Panc1 (cell line): ENCODE measurements at regions not wholly inside any gene's neighbourhood (a gene's known extent, or its start where the extent isn't known, plus 50 kb on each side); places are given as distances from the start of the nearest gene placed in this dataset.

ENCODE experiments used
- ATAC-seq: fragments of 200-7000 bp; cut with Tn5 transposase; 2 replicates; pipeline ENCODE4 v1.9.1; 2020; ENCODE audit warnings: mild to moderate bottlenecking, moderate library complexity
- BruUV-seq: library from RNA; stranded (reverse); fragments of 400-500 nt; replicated peaks from 2 replicates; lab custom pipeline; 2021; lab: Mats Ljungman, UMichigan
- CTCF ChIA-PET: fragments of 300-600 bp; sonication (Branson Sonifier 250); formaldehyde crosslinking; loops from one replicate; lab custom pipeline; 2022; ENCODE audit warnings: antibody characterized with exemption; lab: Charles Lee
- POLR2A ChIA-PET: fragments of 300-600 bp; sonication (Branson Sonifier 250); formaldehyde crosslinking; loops from one replicate; lab custom pipeline; 2022; ENCODE audit warnings: antibody characterized with exemption; lab: Charles Lee
- DNase-seq: peaks from one replicate; pipeline ENCODE4 v3.0.0-alpha.2; 2010; ENCODE audit warnings: low read depth, low spot score
- H3K27ac ChIP-seq: 2 replicates; pipeline ENCODE4 v1.5.1; 2011; ENCODE audit warnings: mild to moderate bottlenecking, low read length, inconsistent platforms
- H3K27me3 ChIP-seq: fragments of 200-500 bp; sonication (Bioruptor generic); 2 replicates; pipeline ENCODE4 v1.6.0; 2014; ENCODE audit warnings: low read length, inconsistent platforms; ENCODE audit not compliant: control insufficient read depth, insufficient read depth
- H3K36me3 ChIP-seq: fragments of 200-500 bp; sonication (Bioruptor generic); 2 replicates; pipeline ENCODE4 v1.5.1; 2014; ENCODE audit warnings: inconsistent platforms, mild to moderate bottlenecking, low read length, moderate library complexity; ENCODE audit not compliant: control insufficient read depth, insufficient read depth
- H3K4me1 ChIP-seq: 2 replicates; pipeline ENCODE4 v1.5.1; 2011; ENCODE audit warnings: inconsistent platforms, mild to moderate bottlenecking, low read length, moderate library complexity; ENCODE audit not compliant: control insufficient read depth, insufficient read depth
- H3K4me3 ChIP-seq, 2 experiments: 2 replicates each; pipeline ENCODE4 v1.5.1; 2011 to 2012; ENCODE audit warnings: low read depth in 2 of 2, low read length in 2 of 2, mild to moderate bottlenecking in 2 of 2, inconsistent platforms in 1 of 2, moderate library complexity in 1 of 2
- H3K9me3 ChIP-seq: fragments of 200-500 bp; sonication (Bioruptor generic); 2 replicates; pipeline ENCODE4 v1.5.1; 2014; ENCODE audit warnings: low read depth, mild to moderate bottlenecking, inconsistent platforms, low read length, moderate library complexity; ENCODE audit not compliant: control insufficient read depth, insufficient read depth
- CTCF ChIP-seq: fragments of 450-650 bp; IDR thresholded peaks from 2 replicates; pipeline ENCODE4 v1.5.1; 2017; ENCODE audit warnings: mild to moderate bottlenecking
- POLR2AphosphoS5 ChIP-seq: IDR thresholded peaks from 2 replicates; pipeline ENCODE4 v1.6.1; 2012; ENCODE audit warnings: mild to moderate bottlenecking, low read depth, low read length, moderate library complexity
- SIN3A ChIP-seq: IDR thresholded peaks from 2 replicates; pipeline ENCODE4 v1.6.1; 2012; ENCODE audit warnings: low read depth, mild to moderate bottlenecking, low read length, moderate library complexity, borderline replicate concordance; ENCODE audit not compliant: insufficient read depth
- TCF7L2 ChIP-seq: IDR thresholded peaks from 2 replicates; pipeline ENCODE4 v1.6.1; 2011; ENCODE audit warnings: mild to moderate bottlenecking, low read depth, low read length, inconsistent platforms
- in situ Hi-C: cut with HindIII; loops from 2 replicates; pipeline ENCODE4 v1.10.0; 2016; ENCODE audit warnings: low sequenced_read_pairs, low pct_unique_long_range_greater_than_20kb
- intact Hi-C: fragments of 100-400 bp; cut with micrococcal nuclease; formaldehyde crosslinking; loops from one replicate; pipeline ENCODE4 v1.10.0; 2022; ENCODE audit not compliant: unreplicated experiment
- TF ChIP-seq, protein P1 (sequence below), 2 experiments: IDR thresholded peaks; 2 replicates each; pipeline ENCODE4 v1.6.1; 2011 to 2012; ENCODE audit warnings: low read depth in 2 of 2, control low read depth in 1 of 2, low read length in 1 of 2, mild to moderate bottlenecking in 1 of 2, moderate library complexity in 1 of 2; ENCODE audit not compliant: insufficient read depth in 1 of 2

- in situ Hi-C loops: no loop called here
- ChIA-PET CTCF (no interaction called here), POLR2A (no interaction called here)
- H3K36me3 ChIP-seq: no peaks in the 10 kb centered on the region
- H3K27ac ChIP-seq: no peak overlapping the region
- DNase-seq: no peak
- intact Hi-C loops: no loop called here
- BruUV-seq: no TSS peak
- no peak for TF ChIP-seq CTCF
- TF ChIP-seq SIN3A: no peak
- TF ChIP-seq POLR2AphosphoS5: no peak
- TF ChIP-seq, protein P1, sequence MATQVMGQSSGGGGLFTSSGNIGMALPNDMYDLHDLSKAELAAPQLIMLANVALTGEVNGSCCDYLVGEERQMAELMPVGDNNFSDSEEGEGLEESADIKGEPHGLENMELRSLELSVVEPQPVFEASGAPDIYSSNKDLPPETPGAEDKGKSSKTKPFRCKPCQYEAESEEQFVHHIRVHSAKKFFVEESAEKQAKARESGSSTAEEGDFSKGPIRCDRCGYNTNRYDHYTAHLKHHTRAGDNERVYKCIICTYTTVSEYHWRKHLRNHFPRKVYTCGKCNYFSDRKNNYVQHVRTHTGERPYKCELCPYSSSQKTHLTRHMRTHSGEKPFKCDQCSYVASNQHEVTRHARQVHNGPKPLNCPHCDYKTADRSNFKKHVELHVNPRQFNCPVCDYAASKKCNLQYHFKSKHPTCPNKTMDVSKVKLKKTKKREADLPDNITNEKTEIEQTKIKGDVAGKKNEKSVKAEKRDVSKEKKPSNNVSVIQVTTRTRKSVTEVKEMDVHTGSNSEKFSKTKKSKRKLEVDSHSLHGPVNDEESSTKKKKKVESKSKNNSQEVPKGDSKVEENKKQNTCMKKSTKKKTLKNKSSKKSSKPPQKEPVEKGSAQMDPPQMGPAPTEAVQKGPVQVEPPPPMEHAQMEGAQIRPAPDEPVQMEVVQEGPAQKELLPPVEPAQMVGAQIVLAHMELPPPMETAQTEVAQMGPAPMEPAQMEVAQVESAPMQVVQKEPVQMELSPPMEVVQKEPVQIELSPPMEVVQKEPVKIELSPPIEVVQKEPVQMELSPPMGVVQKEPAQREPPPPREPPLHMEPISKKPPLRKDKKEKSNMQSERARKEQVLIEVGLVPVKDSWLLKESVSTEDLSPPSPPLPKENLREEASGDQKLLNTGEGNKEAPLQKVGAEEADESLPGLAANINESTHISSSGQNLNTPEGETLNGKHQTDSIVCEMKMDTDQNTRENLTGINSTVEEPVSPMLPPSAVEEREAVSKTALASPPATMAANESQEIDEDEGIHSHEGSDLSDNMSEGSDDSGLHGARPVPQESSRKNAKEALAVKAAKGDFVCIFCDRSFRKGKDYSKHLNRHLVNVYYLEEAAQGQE (IDR thresholded peaks at IDR 0.05; ENCODE audit: insufficient read depth in 1 of 2, low read depth in 2 of 2, low read length in 1 of 2): no peak
- TF ChIP-seq TCF7L2: no peak
- H3K27me3 ChIP-seq: no peaks in the 10 kb centered on the region
- no peaks in the 10 kb centered on the region for H3K9me3 ChIP-seq
- H3K4me3 ChIP-seq: no peak overlapping the region
- no peaks in the 10 kb centered on the region for H3K4me1 ChIP-seq
- no peak for ATAC-seq
Measured at GRCh38 chr14:54285030-54285429, 111.8 kb upstream of the CDKN3 start.

DNA sequence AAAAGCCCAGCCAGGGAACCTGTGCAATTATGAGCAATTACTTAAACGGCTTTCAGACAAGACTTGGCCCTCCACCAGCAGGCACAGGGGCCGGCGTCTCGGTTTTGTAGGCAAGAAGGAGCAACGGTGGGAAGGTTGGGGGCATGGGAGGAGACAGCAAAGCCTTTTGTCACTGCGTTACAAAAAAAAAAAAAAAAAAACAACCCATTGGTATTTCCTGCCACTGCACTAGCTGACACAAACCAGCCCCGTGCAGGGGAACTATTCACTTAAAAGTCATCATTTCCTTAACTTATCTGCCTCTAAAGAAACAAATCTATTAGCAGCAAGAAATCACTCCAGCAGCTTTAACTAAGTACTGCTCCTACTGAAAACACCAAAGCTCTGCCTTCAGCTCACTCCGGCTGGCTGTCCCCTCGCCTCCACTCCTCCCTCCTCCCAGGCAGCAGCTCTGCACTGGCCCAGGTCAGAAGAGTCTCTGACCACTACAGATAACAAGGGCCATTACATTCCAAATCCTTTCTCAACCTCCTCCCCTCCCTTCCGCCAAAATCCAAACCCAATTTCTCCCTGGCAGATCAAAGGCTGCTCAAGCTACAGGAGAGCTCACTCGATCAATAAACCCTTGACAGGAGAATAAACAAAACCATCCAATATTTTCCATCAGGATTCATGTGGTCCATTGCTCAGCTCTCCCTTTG lies 105.2 kb upstream of the CDKN3 start:
- no peak for DNase-seq
- Histone ChIP-seq H3K4me1 (no peaks in the 10 kb centered on the region), H3K27me3 (no peaks in the 10 kb centered on the region; the same call in 1 of the 2 replicates), H3K9me3 (no peaks in the 10 kb centered on the region), H3K4me3 (no peak overlapping the region), H3K27ac (no peak overlapping the region), H3K36me3 (no peaks in the 10 kb centered on the region)
- ChIA-PET POLR2A (no interaction called here), CTCF (interaction anchor here (0.7 kb wide), 1 partner anchor 48 kb away, joined by 10 read pairs; no protein-coding TSS in a partner anchor)
- no TSS peak for BruUV-seq
- no peak for ATAC-seq
- TF ChIP-seq TCF7L2: no peak
- TF ChIP-seq CTCF: no peak
- TF ChIP-seq, protein P1 (IDR thresholded peaks at IDR 0.05; ENCODE audit: insufficient read depth in 1 of 2, low read depth in 2 of 2, low read length in 1 of 2): no peak
- no peak for TF ChIP-seq POLR2AphosphoS5
- TF ChIP-seq SIN3A: no peak
- in situ Hi-C loops: no loop called here
- intact Hi-C loops: no loop called here
